ENCODE measurements at regions not wholly inside any gene's neighbourhood (a gene's known extent, or its start where the extent isn't known, plus 50 kb on each side); places are given as distances from the start of the nearest gene placed in this dataset.

GRCh38 chr13:58051807-58052375 lies 420.3 kb downstream of the PCDH17 start:
- no peak for DNase-seq

GRCh38 chr13:58056426-58056825 lies 424.9 kb downstream of the PCDH17 start:
- no peak for DNase-seq

- no peak for DNase-seq
These were observed 428.1 kb downstream of the PCDH17 start for GRCh38 chr13:58059624-58060023.

GRCh38 chr13:58080806-58081205 lies 449.3 kb downstream of the PCDH17 start:
- no peak for DNase-seq

GRCh38 chr13:58081301-58081820 lies 449.8 kb downstream of the PCDH17 start:
- DNase-seq = no peak

GRCh38 chr13:58083064-58083463 lies 451.5 kb downstream of the PCDH17 start:
- DNase-seq = no peak

GRCh38 chr13:58085274-58085673 lies 453.7 kb downstream of the PCDH17 start:
- DNase-seq = no peak

GRCh38 chr13:58085819-58086218 lies 454.3 kb downstream of the PCDH17 start:
- DNase-seq = no peak

GRCh38 chr13:58087566-58087965 lies 456.0 kb downstream of the PCDH17 start:
- DNase-seq = no peak

- no peak for DNase-seq
These were observed 461.9 kb downstream of the PCDH17 start for GRCh38 chr13:58093394-58093793.

- DNase-seq = no peak
These were observed 466.3 kb downstream of the PCDH17 start for GRCh38 chr13:58097831-58098230.

- DNase-seq = no peak
These were observed 487.8 kb downstream of the PCDH17 start for GRCh38 chr13:58119351-58119750.

- no peak for DNase-seq
These were observed 488.3 kb downstream of the PCDH17 start for GRCh38 chr13:58119804-58120203.

GRCh38 chr13:58126496-58126895 lies 495.0 kb downstream of the PCDH17 start:
- no peak for DNase-seq

- no peak for DNase-seq
These were observed 502.5 kb downstream of the PCDH17 start for GRCh38 chr13:58134012-58134411.

GRCh38 chr13:58134525-58134924 lies 503.0 kb downstream of the PCDH17 start:
- no peak for DNase-seq

GRCh38 chr13:58142952-58143351 lies 511.4 kb downstream of the PCDH17 start:
- no peak for DNase-seq

GRCh38 chr13:58144616-58145015 lies 513.1 kb downstream of the PCDH17 start:
- no peak for DNase-seq

GRCh38 chr13:58151452-58151851 lies 519.9 kb downstream of the PCDH17 start:
- DNase-seq = no peak

- no peak for DNase-seq
These were observed 529.4 kb downstream of the PCDH17 start for GRCh38 chr13:58160980-58161379.

GRCh38 chr13:58165617-58166016 lies 534.1 kb downstream of the PCDH17 start:
- no peak for DNase-seq

- no peak for DNase-seq
These were observed 549.6 kb downstream of the PCDH17 start for GRCh38 chr13:58181111-58181510.

- no peak for DNase-seq
These were observed 556.3 kb downstream of the PCDH17 start for GRCh38 chr13:58187881-58188280.

GRCh38 chr13:58190577-58190976 lies 559.0 kb downstream of the PCDH17 start:
- DNase-seq = no peak

GRCh38 chr13:58191754-58192153 lies 560.2 kb downstream of the PCDH17 start:
- DNase-seq = no peak
